ENCODE measurements at regions not wholly inside any gene's neighbourhood (a gene's known extent, or its start where the extent isn't known, plus 50 kb on each side); places are given as distances from the start of the nearest gene placed in this dataset.
"Not testable (repeated sequence)": the region's sequence is repeated elsewhere in the genome, so short reads cannot be mapped to it uniquely, and the experiment has no call there.

GRCh38 chr7:91494450-91494849 lies 230.2 kb downstream of the FZD1 start:
- in situ Hi-C loops (cut with HindIII; ENCODE audit: low pct_ligation_motif_present, low pct_unique_long_range_greater_than_20kb, low sequenced_read_pairs) = no loop called here
- DNase-seq = no peak

- in situ Hi-C loops (cut with HindIII; ENCODE audit: low pct_ligation_motif_present, low pct_unique_long_range_greater_than_20kb, low sequenced_read_pairs) = no loop called here
- no peak for DNase-seq
Measured at GRCh38 chr7:91496251-91496820, 232.1 kb downstream of the FZD1 start.

- DNase-seq; in situ Hi-C loops (cut with HindIII; ENCODE audit: low pct_ligation_motif_present, low pct_unique_long_range_greater_than_20kb, low sequenced_read_pairs): not testable (repeated sequence)
Measured at GRCh38 chr7:91497277-91497676, 233.0 kb downstream of the FZD1 start.

GRCh38 chr7:91503934-91504555 lies 239.8 kb downstream of the FZD1 start:
- in situ Hi-C loops (cut with HindIII; ENCODE audit: low pct_ligation_motif_present, low pct_unique_long_range_greater_than_20kb, low sequenced_read_pairs) = no loop called here

GRCh38 chr7:91504919-91505318 lies 240.7 kb downstream of the FZD1 start:
- in situ Hi-C loops (cut with HindIII; ENCODE audit: low pct_ligation_motif_present, low pct_unique_long_range_greater_than_20kb, low sequenced_read_pairs) = no loop called here
- DNase-seq = no peak

More at GRCh38 chr7:91503934-91504555, 239.8 kb downstream of the FZD1 start:
- no peak for DNase-seq

GRCh38 chr7:91506966-91507365 lies 242.7 kb downstream of the FZD1 start:
- DNase-seq; in situ Hi-C loops (cut with HindIII; ENCODE audit: low pct_ligation_motif_present, low pct_unique_long_range_greater_than_20kb, low sequenced_read_pairs): not testable (repeated sequence)

GRCh38 chr7:91511861-91512260 lies 247.6 kb downstream of the FZD1 start:
- in situ Hi-C loops (cut with HindIII; ENCODE audit: low pct_ligation_motif_present, low pct_unique_long_range_greater_than_20kb, low sequenced_read_pairs); DNase-seq: not testable (repeated sequence)

GRCh38 chr7:91512958-91513357 lies 248.7 kb downstream of the FZD1 start:
- in situ Hi-C loops (cut with HindIII; ENCODE audit: low pct_ligation_motif_present, low pct_unique_long_range_greater_than_20kb, low sequenced_read_pairs) = no loop called here
- no peak for DNase-seq

- no peak for DNase-seq
- in situ Hi-C loops (cut with HindIII; ENCODE audit: low pct_ligation_motif_present, low pct_unique_long_range_greater_than_20kb, low sequenced_read_pairs) = no loop called here
Measured at GRCh38 chr7:91514591-91514990, 250.4 kb downstream of the FZD1 start.

- in situ Hi-C loops (cut with HindIII; ENCODE audit: low pct_ligation_motif_present, low pct_unique_long_range_greater_than_20kb, low sequenced_read_pairs) = no loop called here
- no peak for DNase-seq
Measured at GRCh38 chr7:91515961-91516360, 251.7 kb downstream of the FZD1 start.

GRCh38 chr7:91517201-91517785 lies 253.1 kb downstream of the FZD1 start:
- DNase-seq = no peak
- in situ Hi-C loops (cut with HindIII; ENCODE audit: low pct_ligation_motif_present, low pct_unique_long_range_greater_than_20kb, low sequenced_read_pairs) = no loop called here

- DNase-seq = no peak
- in situ Hi-C loops (cut with HindIII; ENCODE audit: low pct_ligation_motif_present, low pct_unique_long_range_greater_than_20kb, low sequenced_read_pairs) = no loop called here
Measured at GRCh38 chr7:91518058-91518457, 253.8 kb downstream of the FZD1 start.

GRCh38 chr7:91519241-91520158 lies 255.3 kb downstream of the FZD1 start:
- in situ Hi-C loops (cut with HindIII; ENCODE audit: low pct_ligation_motif_present, low pct_unique_long_range_greater_than_20kb, low sequenced_read_pairs) = no loop called here

GRCh38 chr7:91520645-91521044 lies 256.4 kb downstream of the FZD1 start:
- no peak for DNase-seq
- in situ Hi-C loops (cut with HindIII; ENCODE audit: low pct_ligation_motif_present, low pct_unique_long_range_greater_than_20kb, low sequenced_read_pairs) = no loop called here

More at GRCh38 chr7:91519241-91520158, 255.3 kb downstream of the FZD1 start:
- DNase-seq = no peak

GRCh38 chr7:91526404-91526803 lies 262.2 kb downstream of the FZD1 start:
- no peak for DNase-seq
- in situ Hi-C loops (cut with HindIII; ENCODE audit: low pct_ligation_motif_present, low pct_unique_long_range_greater_than_20kb, low sequenced_read_pairs) = no loop called here

GRCh38 chr7:91527460-91527859 lies 263.2 kb downstream of the FZD1 start:
- in situ Hi-C loops (cut with HindIII; ENCODE audit: low pct_ligation_motif_present, low pct_unique_long_range_greater_than_20kb, low sequenced_read_pairs) = no loop called here
- no peak for DNase-seq

- in situ Hi-C loops (cut with HindIII; ENCODE audit: low pct_ligation_motif_present, low pct_unique_long_range_greater_than_20kb, low sequenced_read_pairs) = no loop called here
- no peak for DNase-seq
Measured at GRCh38 chr7:91533996-91534395, 269.8 kb downstream of the FZD1 start.

- in situ Hi-C loops (cut with HindIII; ENCODE audit: low pct_ligation_motif_present, low pct_unique_long_range_greater_than_20kb, low sequenced_read_pairs) = no loop called here
- DNase-seq = no peak
Measured at GRCh38 chr7:91537260-91538152, 273.3 kb downstream of the FZD1 start.
